Upper lobe of right lung (tissue), 1 donor: ENCODE measurements at regions not wholly inside any gene's neighbourhood (a gene's known extent, or its start where the extent isn't known, plus 50 kb on each side); places are given as distances from the start of the nearest gene placed in this dataset.

Experiments used
- ATAC-seq: fragments of 200-7000 bp; cut with Tn5 transposase; one replicate; pipeline ENCODE4 v1.9.1; 2020; ENCODE audit warnings: mild to moderate bottlenecking, moderate library complexity
- DNase-seq: peaks from one replicate; pipeline ENCODE4 v3.0.0-alpha.2; 2020
- H3K27ac ChIP-seq: fragments of 200-600 bp; one replicate; pipeline ENCODE4 v1.8.0; 2022
- H3K27me3 ChIP-seq: fragments of 200-600 bp; one replicate; pipeline ENCODE4 v1.8.0; 2022; ENCODE audit warnings: mild to moderate bottlenecking
- H3K36me3 ChIP-seq: fragments of 200-600 bp; one replicate; pipeline ENCODE4 v1.8.0; 2022
- H3K4me1 ChIP-seq: fragments of 200-600 bp; one replicate; pipeline ENCODE4 v1.8.0; 2022
- H3K4me3 ChIP-seq: fragments of 200-600 bp; one replicate; pipeline ENCODE4 v1.8.0; 2022; ENCODE audit warnings: mild to moderate bottlenecking
- H3K9me3 ChIP-seq: fragments of 200-600 bp; one replicate; pipeline ENCODE4 v1.8.0; 2022
- CTCF ChIP-seq: fragments of 200-600 bp; IDR thresholded peaks from one replicate; pipeline ENCODE4 v1.8.0; 2022; ENCODE audit warnings: antibody characterized with exemption
- intact Hi-C: fragments of 100-400 bp; cut with DNase I; formaldehyde crosslinking; loops from one replicate; pipeline ENCODE4 v1.11.0; 2022
- donor health status: DM: no; HTN: yes; CAD: no; lungs with severe emphysema.

GRCh38 chr3:115418583-115418982 lies 204.7 kb upstream of the GAP43 start:
- no peaks in the 10 kb centered on the region for H3K27me3 ChIP-seq
- H3K4me3 ChIP-seq = no peak overlapping the region
- H3K4me1 ChIP-seq = no peaks in the 10 kb centered on the region
- no peak overlapping the region for H3K27ac ChIP-seq
- TF ChIP-seq CTCF = no peak
- H3K9me3 ChIP-seq = no peaks in the 10 kb centered on the region
- H3K36me3 ChIP-seq = no peaks in the 10 kb centered on the region
- intact Hi-C loops = no loop called here
- no peak for ATAC-seq
- no peak for DNase-seq

GRCh38 chr3:115420086-115420485 lies 203.2 kb upstream of the GAP43 start:
- no peak for TF ChIP-seq CTCF
- H3K36me3 ChIP-seq = no peaks in the 10 kb centered on the region
- no peak overlapping the region for H3K4me3 ChIP-seq
- no peaks in the 10 kb centered on the region for H3K9me3 ChIP-seq
- H3K27me3 ChIP-seq = no peaks in the 10 kb centered on the region
- H3K4me1 ChIP-seq = no peaks in the 10 kb centered on the region
- H3K27ac ChIP-seq = no peak overlapping the region
- ATAC-seq (no peak), DNase-seq (no peak)
- intact Hi-C loops = no loop called here

- DNase-seq = no peak
- Histone ChIP-seq H3K4me1 (no peaks in the 10 kb centered on the region), H3K9me3 (no peaks in the 10 kb centered on the region), H3K27ac (no peak overlapping the region), H3K4me3 (no peak overlapping the region), H3K36me3 (no peaks in the 10 kb centered on the region), H3K27me3 (no peaks in the 10 kb centered on the region)
- no peak for TF ChIP-seq CTCF
- intact Hi-C loops = no loop called here
- ATAC-seq = no peak
These were observed 200.1 kb upstream of the GAP43 start for GRCh38 chr3:115423170-115423569.

- ATAC-seq (no peak), DNase-seq (no peak)
- no peaks in the 10 kb centered on the region for H3K9me3 ChIP-seq
- H3K27me3 ChIP-seq = no peaks in the 10 kb centered on the region
- no peak for TF ChIP-seq CTCF
- H3K36me3 ChIP-seq = no peaks in the 10 kb centered on the region
- H3K27ac ChIP-seq = no peak overlapping the region
- H3K4me1 ChIP-seq = no peaks in the 10 kb centered on the region
- intact Hi-C loops = no loop called here
- no peak overlapping the region for H3K4me3 ChIP-seq
These were observed 194.5 kb upstream of the GAP43 start for GRCh38 chr3:115428841-115429240.

- Histone ChIP-seq H3K4me3 (no peak overlapping the region), H3K4me1 (no peaks in the 10 kb centered on the region), H3K36me3 (no peaks in the 10 kb centered on the region), H3K9me3 (no peaks in the 10 kb centered on the region), H3K27ac (no peak overlapping the region), H3K27me3 (no peaks in the 10 kb centered on the region)
- intact Hi-C loops = no loop called here
- TF ChIP-seq CTCF = no peak
- DNase-seq (no peak), ATAC-seq (no peak)
These were observed 186.5 kb upstream of the GAP43 start for GRCh38 chr3:115436767-115437301.

GRCh38 chr3:115438799-115439198 lies 184.5 kb upstream of the GAP43 start:
- no peaks in the 10 kb centered on the region for H3K27me3 ChIP-seq
- no peak overlapping the region for H3K4me3 ChIP-seq
- no peak overlapping the region for H3K27ac ChIP-seq
- intact Hi-C loops = no loop called here
- H3K9me3 ChIP-seq = no peaks in the 10 kb centered on the region
- no peak for DNase-seq
- H3K4me1 ChIP-seq = no peaks in the 10 kb centered on the region
- H3K36me3 ChIP-seq = no peaks in the 10 kb centered on the region
- no peak for ATAC-seq
- no peak for TF ChIP-seq CTCF
